Ovary (tissue), 3 donors: ENCODE measurements at regions not wholly inside any gene's neighbourhood (a gene's known extent, or its start where the extent isn't known, plus 50 kb on each side); places are given as distances from the start of the nearest gene placed in this dataset.

Experiments
- EP300 ChIP-seq: sonication (generic); formaldehyde crosslinking; IDR thresholded peaks from one replicate; pipeline ENCODE4 v1.6.1; 2017; ENCODE audit warnings: antibody characterized with exemption
- POLR2A ChIP-seq: fragments of 450-650 bp; IDR thresholded peaks from one replicate; pipeline ENCODE4 v1.6.1; 2017; ENCODE audit warnings: antibody characterized with exemption, mild to moderate bottlenecking, moderate library complexity
- TF ChIP-seq, protein P1 (sequence below), 3 donors: fragments of 450-650 bp in 2 of 3; fragments of 200-600 bp in 1 of 3; IDR thresholded peaks; one replicate each; pipeline versions ENCODE4 v1.5.1 to v1.8.0; 2016 to 2022; ENCODE audit warnings: antibody characterized with exemption in 3 of 3, mild to moderate bottlenecking in 1 of 3
- donor health status: DM: no; HTN: no; CAD: no.

DNA sequence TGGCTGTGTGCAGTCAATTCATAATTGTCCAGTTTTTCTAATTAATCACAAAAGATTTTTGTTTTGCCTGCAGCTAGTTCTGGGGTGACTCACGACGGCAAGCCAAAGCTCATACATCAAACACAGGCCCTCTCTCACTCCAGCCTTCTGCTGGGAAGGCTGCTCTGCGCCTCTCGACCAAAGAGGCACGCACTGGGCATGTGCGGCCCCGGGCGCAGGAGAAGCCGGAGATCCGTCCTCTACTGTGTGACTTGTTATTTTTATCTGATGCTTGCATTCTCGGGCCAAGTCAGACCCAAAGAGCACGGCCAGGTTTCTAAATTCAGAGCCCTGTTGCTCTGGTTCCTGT lies 98.5 kb downstream of the TFAP2A start:
- TF ChIP-seq EP300 (no peak), POLR2A (no peak)
- TF ChIP-seq, protein P1, sequence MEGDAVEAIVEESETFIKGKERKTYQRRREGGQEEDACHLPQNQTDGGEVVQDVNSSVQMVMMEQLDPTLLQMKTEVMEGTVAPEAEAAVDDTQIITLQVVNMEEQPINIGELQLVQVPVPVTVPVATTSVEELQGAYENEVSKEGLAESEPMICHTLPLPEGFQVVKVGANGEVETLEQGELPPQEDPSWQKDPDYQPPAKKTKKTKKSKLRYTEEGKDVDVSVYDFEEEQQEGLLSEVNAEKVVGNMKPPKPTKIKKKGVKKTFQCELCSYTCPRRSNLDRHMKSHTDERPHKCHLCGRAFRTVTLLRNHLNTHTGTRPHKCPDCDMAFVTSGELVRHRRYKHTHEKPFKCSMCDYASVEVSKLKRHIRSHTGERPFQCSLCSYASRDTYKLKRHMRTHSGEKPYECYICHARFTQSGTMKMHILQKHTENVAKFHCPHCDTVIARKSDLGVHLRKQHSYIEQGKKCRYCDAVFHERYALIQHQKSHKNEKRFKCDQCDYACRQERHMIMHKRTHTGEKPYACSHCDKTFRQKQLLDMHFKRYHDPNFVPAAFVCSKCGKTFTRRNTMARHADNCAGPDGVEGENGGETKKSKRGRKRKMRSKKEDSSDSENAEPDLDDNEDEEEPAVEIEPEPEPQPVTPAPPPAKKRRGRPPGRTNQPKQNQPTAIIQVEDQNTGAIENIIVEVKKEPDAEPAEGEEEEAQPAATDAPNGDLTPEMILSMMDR (IDR thresholded peaks at IDR 0.05): no peak
